Heart right ventricle (tissue), 16 donors: ENCODE measurements at regions not wholly inside any gene's neighbourhood (a gene's known extent, or its start where the extent isn't known, plus 50 kb on each side); places are given as distances from the start of the nearest gene placed in this dataset.

ENCODE experiments used
- ATAC-seq, 8 donors: fragments of 200-7000 bp; cut with Tn5 transposase; one replicate each; pipeline ENCODE4 v1.9.1; 2020; ENCODE audit warnings: mild to moderate bottlenecking in 8 of 8, moderate library complexity in 8 of 8, moderate number of reproducible peaks in 1 of 8
- DNase-seq, 2 donors: peaks; one replicate each; pipeline ENCODE4 v3.0.0-alpha.2; 2020
- H3K27ac ChIP-seq, 10 donors: fragments of 200-600 bp; sonication (generic) in 2 of 10; one replicate each; pipeline versions ENCODE4 v1.5.0 to v1.8.0; 2020 to 2022; ENCODE audit warnings: mild to moderate bottlenecking in 3 of 10
- H3K27me3 ChIP-seq, 7 donors: fragments of 200-600 bp; one replicate each; pipeline ENCODE4 v1.8.0; 2021 to 2022; ENCODE audit warnings: mild to moderate bottlenecking in 2 of 7
- H3K36me3 ChIP-seq, 9 donors: fragments of 200-600 bp; sonication (generic) in 1 of 9; one replicate each; pipeline versions ENCODE4 v1.5.0 to v1.8.0; 2020 to 2022; ENCODE audit warnings: mild to moderate bottlenecking in 2 of 9
- H3K4me1 ChIP-seq, 9 donors: fragments of 200-600 bp; sonication (generic) in 1 of 9; one replicate each; pipeline versions ENCODE4 v1.5.0 to v1.8.0; 2020 to 2022; ENCODE audit warnings: mild to moderate bottlenecking in 4 of 9
- H3K4me3 ChIP-seq, 10 donors: fragments of 200-600 bp; sonication (generic) in 2 of 10; one replicate each; pipeline versions ENCODE4 v1.5.0 to v1.8.0; 2020 to 2022; ENCODE audit warnings: mild to moderate bottlenecking in 7 of 10, moderate library complexity in 2 of 10
- H3K9me3 ChIP-seq, 11 donors: fragments of 200-600 bp in 10 of 11; sonication (generic) in 2 of 11; one replicate each; pipeline versions ENCODE4 v1.5.0 to v1.8.0; 2013 to 2022; ENCODE audit warnings: mild to moderate bottlenecking in 2 of 11, control low read depth in 1 of 11, moderate library complexity in 1 of 11
- WGBS, 2 donors: extraction: QIAGEN DNeasy Blood & Tissue Kit; methylation state at CpG; one replicate each; pipeline ENCODE4 v1.1.7; 2013; ENCODE audit warnings: inconsistent platforms in 1 of 2; 5-methylcytosine and 5-hydroxymethylcytosine counted together
- intact Hi-C, 10 donors: fragments of 100-400 bp; cut with DNase I; formaldehyde crosslinking; loops; one replicate each; pipeline versions ENCODE4 v1.11.1 to v1.14.2; 2022
- TF ChIP-seq, protein P1 (sequence below), 9 donors: fragments of 200-600 bp; sonication (generic) in 2 of 9; IDR thresholded peaks; one replicate each; pipeline versions ENCODE4 v1.5.0 to v1.8.0; 2021 to 2022; ENCODE audit warnings: antibody characterized with exemption in 9 of 9, mild to moderate bottlenecking in 5 of 9, moderate library complexity in 1 of 9
- donor health status: Arrhythmogenic right ventricular cardiomyopathy.
- donor health status: ischemic (EF 13 %, LVEDD 7.1; RV severe dilation, severe dysfunction).
- donor health status: healthy with polysubstance abuse.
- donor health status: DM: no; HTN: yes; CAD: no.
- donor health status: DM: no; HTN: no; CAD: no.
- donor health status: ischemic (EF 25% LVEDD 6.9; RV normal size, moderate dysfunction).
- donor health status: ischemic (EF 25% LVEDD 5.7; RV mildly dilated, moderate dysfunction).
- donor health status: healthy.
- donor health status: DM: yes; HTN: yes; CAD: no.
- donor health status: Ischemic cardiomyopathy.
- donor health status: ischemic (EF 35%, LVEDD 5.7; RV mildly dilated, moderate dysfunction).
- donor health status: nonischemic (EF 11% LVEDD 7.7; RV severe dilation, severe dysfunction).
- donor health status: DM: yes; HTN: yes; CAD: no.
- donor health status: PGD.
- donor health status: ischemic (EF 29% LVEDD 5.4; RV normal size, mild dysfunction).
- donor health status: nonischemic (EF 23%, LVEDD 6.1; RV moderate dilation, normal function).

DNA sequence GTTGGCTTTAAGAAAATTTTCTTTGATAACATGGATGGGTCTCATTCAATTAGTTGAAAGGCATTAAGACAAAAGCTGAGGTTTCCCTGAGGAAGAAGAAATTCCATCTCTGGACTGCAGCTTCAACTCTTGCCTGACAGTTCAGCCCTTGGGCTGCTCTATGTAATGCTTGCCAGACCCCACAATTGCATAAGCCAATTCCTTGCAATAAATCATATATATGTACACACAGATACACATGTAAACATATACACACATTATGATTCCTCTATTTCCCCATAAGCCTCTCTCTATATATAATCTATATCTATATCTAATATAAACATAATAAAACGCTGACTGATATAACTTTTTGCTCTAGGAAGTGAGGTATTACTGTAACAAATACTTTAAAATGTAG is 301.5 kb upstream of the PRMT6 start:
- Histone ChIP-seq H3K27ac (no peak overlapping the region), H3K4me3 (no peak overlapping the region), H3K4me1 (no peaks in the 10 kb centered on the region), H3K36me3 (no peaks in the 10 kb centered on the region), H3K27me3 (no peaks in the 10 kb centered on the region), H3K9me3 (no peaks in the 10 kb centered on the region)
- TF ChIP-seq, protein P1, sequence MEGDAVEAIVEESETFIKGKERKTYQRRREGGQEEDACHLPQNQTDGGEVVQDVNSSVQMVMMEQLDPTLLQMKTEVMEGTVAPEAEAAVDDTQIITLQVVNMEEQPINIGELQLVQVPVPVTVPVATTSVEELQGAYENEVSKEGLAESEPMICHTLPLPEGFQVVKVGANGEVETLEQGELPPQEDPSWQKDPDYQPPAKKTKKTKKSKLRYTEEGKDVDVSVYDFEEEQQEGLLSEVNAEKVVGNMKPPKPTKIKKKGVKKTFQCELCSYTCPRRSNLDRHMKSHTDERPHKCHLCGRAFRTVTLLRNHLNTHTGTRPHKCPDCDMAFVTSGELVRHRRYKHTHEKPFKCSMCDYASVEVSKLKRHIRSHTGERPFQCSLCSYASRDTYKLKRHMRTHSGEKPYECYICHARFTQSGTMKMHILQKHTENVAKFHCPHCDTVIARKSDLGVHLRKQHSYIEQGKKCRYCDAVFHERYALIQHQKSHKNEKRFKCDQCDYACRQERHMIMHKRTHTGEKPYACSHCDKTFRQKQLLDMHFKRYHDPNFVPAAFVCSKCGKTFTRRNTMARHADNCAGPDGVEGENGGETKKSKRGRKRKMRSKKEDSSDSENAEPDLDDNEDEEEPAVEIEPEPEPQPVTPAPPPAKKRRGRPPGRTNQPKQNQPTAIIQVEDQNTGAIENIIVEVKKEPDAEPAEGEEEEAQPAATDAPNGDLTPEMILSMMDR (IDR thresholded peaks at IDR 0.05), result no peak
- intact Hi-C loops, result no loop called here
- 63 to 64% methylated on average over 1 of the region's 1 CpG for WGBS, 2 donors
- no peak for DNase-seq
- ATAC-seq, result no peak

DNA sequence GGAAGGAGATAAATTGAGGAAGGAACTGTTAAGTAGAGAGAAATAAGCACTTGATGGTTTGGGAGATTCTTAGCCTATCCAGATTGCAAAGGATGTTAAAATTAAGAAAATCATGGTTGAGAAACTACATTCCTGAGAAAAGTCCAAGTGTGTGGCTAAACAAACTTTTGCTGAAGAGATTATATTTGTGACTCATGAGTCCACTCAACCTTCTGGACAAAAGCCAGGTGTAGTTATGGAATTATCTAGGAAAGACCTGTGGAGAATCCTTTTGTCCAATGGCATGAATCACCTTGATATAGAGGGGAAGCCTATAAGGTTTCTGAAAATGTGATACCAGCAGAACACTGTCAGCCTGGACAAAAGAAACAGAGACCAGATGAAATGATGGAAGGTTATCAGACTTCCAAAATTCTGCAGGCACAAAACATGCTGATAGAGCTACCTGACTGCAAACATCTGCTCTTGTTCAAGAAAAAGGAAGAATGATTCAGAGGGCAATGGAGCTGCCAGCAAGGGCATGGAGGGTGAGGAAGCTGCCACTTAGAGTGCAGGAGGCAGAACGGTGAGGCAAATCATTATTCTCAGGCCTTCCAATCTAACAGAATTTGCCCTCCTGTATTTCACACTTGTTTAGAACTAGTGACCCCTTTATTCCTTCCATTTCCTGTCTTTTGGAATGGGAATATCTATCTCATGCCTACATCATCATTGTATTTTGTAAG is 300.6 kb upstream of the PRMT6 start:
- H3K27ac ChIP-seq, result no peak overlapping the region
- H3K4me1 ChIP-seq, result no peaks in the 10 kb centered on the region
- 59 to 65% methylated on average over 1 of the region's 1 CpG for WGBS, 2 donors
- no peaks in the 10 kb centered on the region for H3K9me3 ChIP-seq
- H3K36me3 ChIP-seq, result no peaks in the 10 kb centered on the region
- DNase-seq (no peak), ATAC-seq (no peak)
- H3K27me3 ChIP-seq, result no peaks in the 10 kb centered on the region
- intact Hi-C loops, result no loop called here
- TF ChIP-seq, protein P1 (IDR thresholded peaks at IDR 0.05), result no peak
- no peak overlapping the region for H3K4me3 ChIP-seq

DNA sequence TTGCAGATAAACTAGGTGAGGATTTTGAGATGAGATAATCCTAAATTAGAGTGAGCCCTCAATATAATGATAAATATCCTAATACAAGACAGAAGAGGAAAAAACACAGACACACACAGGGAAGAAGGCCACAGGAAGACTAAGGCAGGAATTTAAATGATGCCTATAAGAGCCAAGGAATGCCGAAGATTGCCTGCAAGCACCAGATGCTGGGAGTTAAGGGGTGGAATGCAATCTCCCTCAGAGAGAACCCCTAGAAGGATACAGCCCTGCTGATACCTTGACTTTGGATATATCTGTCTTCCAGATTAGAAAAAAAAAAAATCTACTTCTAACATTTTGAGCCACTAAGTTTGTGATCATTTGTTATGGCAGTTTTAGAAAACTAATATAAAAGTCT is 299.7 kb upstream of the PRMT6 start:
- 61 to 65% methylated on average over 1 of the region's 1 CpG for WGBS, 2 donors
- DNase-seq (no peak), ATAC-seq (no peak)
- Histone ChIP-seq H3K4me1 (no peaks in the 10 kb centered on the region), H3K27ac (no peak overlapping the region), H3K27me3 (no peaks in the 10 kb centered on the region), H3K36me3 (no peaks in the 10 kb centered on the region), H3K4me3 (no peak overlapping the region), H3K9me3 (no peaks in the 10 kb centered on the region)
- intact Hi-C loops, result no loop called here
- TF ChIP-seq, protein P1 (IDR thresholded peaks at IDR 0.05), result no peak

DNA sequence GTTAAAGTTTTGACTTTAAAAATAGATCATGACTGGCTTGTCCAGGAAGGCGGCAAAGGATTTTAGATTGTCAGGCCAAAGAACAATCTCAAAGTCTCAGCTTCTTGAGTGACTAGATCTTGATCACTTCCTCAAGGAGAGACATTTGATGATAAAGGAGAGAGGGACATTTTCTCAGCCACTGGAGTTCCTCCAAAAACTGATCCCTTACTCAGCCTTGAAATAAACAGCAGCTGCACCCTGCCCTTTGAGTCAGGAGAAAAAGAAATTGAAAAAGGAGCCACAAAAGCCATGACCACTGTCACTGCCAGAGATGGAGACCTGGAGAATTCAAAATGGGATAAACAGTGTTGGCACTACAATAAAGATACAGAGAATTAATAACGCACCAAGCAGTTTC is 288.4 kb upstream of the PRMT6 start:
- intact Hi-C loops, result no loop called here
- 33 to 36% methylated on average over 2 of the region's 2 CpGs for WGBS, 2 donors
- H3K4me1 ChIP-seq, result no peaks in the 10 kb centered on the region
- DNase-seq (no peak), ATAC-seq (no peak)
- H3K27ac ChIP-seq, result no peak overlapping the region
- TF ChIP-seq, protein P1 (IDR thresholded peaks at IDR 0.05), result no peak
- H3K4me3 ChIP-seq, result no peak overlapping the region
- H3K36me3 ChIP-seq, result no peaks in the 10 kb centered on the region
- peaks cover 0 to 4% (median 0%) of the 10 kb centered on the region in 11 donors for H3K9me3 ChIP-seq
- no peaks in the 10 kb centered on the region for H3K27me3 ChIP-seq
